A673 (cell line): ENCODE measurements at regions not wholly inside any gene's neighbourhood (a gene's known extent, or its start where the extent isn't known, plus 50 kb on each side); places are given as distances from the start of the nearest gene placed in this dataset.

Source experiments
- BruUV-seq: library from RNA; stranded (reverse); fragments of 400-500 nt; replicated peaks from 2 replicates; lab custom pipeline; 2021; lab: Mats Ljungman, UMichigan
- CTCF ChIA-PET: fragments of 300-600 bp; sonication (Branson Sonifier 250); formaldehyde crosslinking; loops from one replicate; lab custom pipeline; 2022; ENCODE audit warnings: antibody characterized with exemption; lab: Charles Lee
- POLR2A ChIA-PET: fragments of 300-600 bp; sonication (Branson Sonifier 250); formaldehyde crosslinking; loops from one replicate; lab custom pipeline; 2022; ENCODE audit warnings: antibody characterized with exemption; ENCODE audit not compliant: low non-redundant PET; lab: Charles Lee
- DNase-seq: peaks from one replicate; pipeline ENCODE4 v3.0.0-alpha.2; 2015; ENCODE audit warnings: low spot score
- H3K27ac ChIP-seq: fragments of 200-600 bp; sonication (generic); 2 replicates; pipeline ENCODE4 v1.5.1; 2016; ENCODE audit warnings: mixed run types, low read depth, mild to moderate bottlenecking, mixed read lengths, antibody characterized with exemption, low read length; ENCODE audit not compliant: poor library complexity, severe bottlenecking
- H3K27me3 ChIP-seq: fragments of 200-600 bp; sonication (generic); replicated peaks from 2 replicates; pipeline ENCODE4 v1.6.1; 2017; ENCODE audit warnings: mixed run types, low read depth, mild to moderate bottlenecking, mixed read lengths, antibody characterized with exemption, low read length; ENCODE audit not compliant: insufficient read depth, poor library complexity
- H3K36me3 ChIP-seq: fragments of 200-600 bp; sonication (generic); 2 replicates; pipeline ENCODE4 v1.6.1; 2016; ENCODE audit warnings: mixed run types, mild to moderate bottlenecking, mixed read lengths, antibody characterized with exemption, low read length; ENCODE audit not compliant: insufficient read depth, poor library complexity, severe bottlenecking
- H3K4me1 ChIP-seq: fragments of 200-600 bp; sonication (generic); 2 replicates; pipeline ENCODE4 v1.6.1; 2017; ENCODE audit warnings: mixed run types, mild to moderate bottlenecking, mixed read lengths, antibody characterized with exemption, low read length; ENCODE audit not compliant: insufficient read depth, poor library complexity, severe bottlenecking
- H3K4me3 ChIP-seq: fragments of 200-600 bp; sonication (generic); 2 replicates; pipeline ENCODE4 v1.5.1; 2016; ENCODE audit warnings: low read depth, mixed run types, mild to moderate bottlenecking, mixed read lengths, low read length; ENCODE audit not compliant: poor library complexity, severe bottlenecking
- H3K9me3 ChIP-seq: fragments of 200-600 bp; sonication (generic); 2 replicates; pipeline ENCODE4 v1.6.1; 2016; ENCODE audit warnings: mixed run types, low read depth, mild to moderate bottlenecking, mixed read lengths, antibody characterized with exemption, low read length; ENCODE audit not compliant: poor library complexity, severe bottlenecking
- CTCF ChIP-seq: fragments of 300-800, 200-600 bp; sonication (generic); conservative IDR thresholded peaks from 2 replicates; pipeline ENCODE4 v1.5.1; 2017; ENCODE audit warnings: low read depth, mild to moderate bottlenecking, antibody characterized with exemption, low read length, moderate library complexity, mixed read lengths
- EZH2 ChIP-seq: fragments of 200-600 bp; sonication (generic); IDR thresholded peaks from 2 replicates; pipeline ENCODE4 v1.6.1; 2017; ENCODE audit warnings: borderline replicate concordance, low read depth, mild to moderate bottlenecking, mixed read lengths, antibody characterized with exemption, low read length; ENCODE audit not compliant: poor library complexity, severe bottlenecking
- intact Hi-C: fragments of 100-400 bp; cut with micrococcal nuclease; formaldehyde crosslinking; loops from one replicate; pipeline ENCODE4 v1.10.0; 2022; ENCODE audit not compliant: unreplicated experiment

- peaks cover 31% of the 10 kb centered on the region for H3K9me3 ChIP-seq
- H3K4me1 ChIP-seq, result no peaks in the 10 kb centered on the region
- no peaks in the 10 kb centered on the region for H3K36me3 ChIP-seq
- CTCF ChIA-PET, result no interaction called here
- no peak overlapping the region for H3K27ac ChIP-seq
- intact Hi-C loops, result no loop called here
- no peak for TF ChIP-seq EZH2
- no peak for TF ChIP-seq CTCF
- no peak for DNase-seq
- BruUV-seq, result no TSS peak
- H3K27me3 ChIP-seq, result no peaks in the 10 kb centered on the region
- POLR2A ChIA-PET, result no interaction called here
- H3K4me3 ChIP-seq, result no peak overlapping the region
Observed at GRCh38 chr5:92419261-92419660, 1036.1 kb upstream of the ARRDC3 start.

- Histone ChIP-seq H3K36me3 (no peaks in the 10 kb centered on the region), H3K9me3 (peaks cover 31% of the 10 kb centered on the region), H3K4me1 (no peaks in the 10 kb centered on the region), H3K4me3 (no peak overlapping the region), H3K27ac (no peak overlapping the region), H3K27me3 (no peaks in the 10 kb centered on the region)
- no peak for DNase-seq
- ChIA-PET POLR2A (no interaction called here), CTCF (no interaction called here)
- no TSS peak for BruUV-seq
- TF ChIP-seq EZH2 (no peak), CTCF (no peak)
- intact Hi-C loops, result no loop called here
Observed at GRCh38 chr5:92418341-92418740, 1035.2 kb upstream of the ARRDC3 start.

GRCh38 chr5:92409134-92409533, 1026.0 kb upstream of the ARRDC3 start:
- BruUV-seq, result no TSS peak
- ChIA-PET POLR2A (interaction anchor here (0.6 kb wide), 1 partner anchor 92 kb away, joined by 3 read pairs; no protein-coding TSS in a partner anchor), CTCF (no interaction called here)
- Histone ChIP-seq H3K4me3 (no peak overlapping the region), H3K36me3 (no peaks in the 10 kb centered on the region), H3K27me3 (no peaks in the 10 kb centered on the region), H3K27ac (no peak overlapping the region), H3K9me3 (no peaks in the 10 kb centered on the region), H3K4me1 (no peaks in the 10 kb centered on the region)
- DNase-seq, result no peak
- no peak for TF ChIP-seq EZH2
- TF ChIP-seq CTCF, result no peak
- intact Hi-C loops, result no loop called here
